HG03280 (cell line): ENCODE measurements at regions not wholly inside any gene's neighbourhood (a gene's known extent, or its start where the extent isn't known, plus 50 kb on each side); places are given as distances from the start of the nearest gene placed in this dataset.

ENCODE experiments used
- ATAC-seq: cut with Tn5 transposase; IDR thresholded peaks from one replicate; pipeline ENCODE4 v1.9.1; 2021; ENCODE audit warnings: mild to moderate bottlenecking, moderate library complexity; ENCODE audit not compliant: unreplicated experiment

DNA sequence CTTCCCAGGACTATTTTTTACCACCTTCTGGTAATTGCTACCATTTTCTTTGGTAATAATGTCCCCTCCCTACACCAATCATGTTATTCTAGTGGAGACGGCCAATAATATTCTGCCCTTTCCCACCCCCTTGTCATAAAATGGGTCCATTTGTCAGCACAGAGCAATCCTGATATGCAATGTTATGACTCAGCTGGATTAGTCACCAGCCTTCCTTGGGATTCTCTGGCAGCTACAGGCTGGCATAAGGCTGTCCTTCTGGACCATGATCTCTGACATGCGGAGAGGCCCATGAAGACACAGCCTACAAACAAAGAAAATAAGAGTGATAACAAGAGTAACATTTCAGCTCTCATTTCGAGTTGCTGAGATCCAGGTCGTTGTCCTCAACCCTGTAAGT lies 222.0 kb upstream of the CPNE8 start:
- no peak for ATAC-seq

DNA sequence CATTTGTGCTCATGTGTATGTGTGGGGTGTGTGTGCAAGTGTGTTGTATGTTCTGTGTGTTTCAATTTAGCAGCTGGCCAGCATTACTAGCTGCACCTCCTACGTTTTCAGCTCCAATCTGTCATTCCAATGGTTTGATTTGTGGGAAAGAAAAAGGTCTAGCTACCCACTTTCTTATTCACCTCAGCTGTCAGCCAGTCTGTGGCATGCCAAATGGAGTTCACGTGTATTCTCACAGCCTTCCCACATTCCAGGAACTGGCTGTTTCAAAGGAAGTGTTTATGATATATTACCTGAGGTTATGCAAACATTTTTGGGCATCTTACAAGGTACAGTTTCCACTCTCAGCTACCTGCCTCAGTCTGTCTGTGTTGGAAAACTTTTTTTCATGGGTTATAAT lies 220.2 kb upstream of the CPNE8 start:
- ATAC-seq = no peak

DNA sequence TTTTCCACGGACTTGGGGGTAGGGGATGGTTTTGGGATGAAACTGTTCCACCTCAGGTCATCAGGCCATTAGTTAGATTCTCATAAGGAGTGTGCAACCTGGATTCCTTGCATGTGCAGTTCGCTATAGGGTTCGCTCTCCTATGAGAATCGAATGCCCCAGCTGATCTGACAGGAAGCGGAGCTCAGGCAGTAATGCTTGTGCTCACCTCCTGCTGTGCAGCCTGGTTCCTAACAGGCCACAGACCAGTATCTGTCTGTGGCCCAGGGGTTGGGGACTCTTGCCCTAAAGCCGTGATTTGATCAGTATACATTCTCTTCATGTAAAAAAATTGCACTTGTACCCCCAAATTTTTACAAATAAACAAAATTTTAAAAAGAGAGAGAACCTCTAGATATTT lies 219.4 kb upstream of the CPNE8 start:
- ATAC-seq = no peak

DNA sequence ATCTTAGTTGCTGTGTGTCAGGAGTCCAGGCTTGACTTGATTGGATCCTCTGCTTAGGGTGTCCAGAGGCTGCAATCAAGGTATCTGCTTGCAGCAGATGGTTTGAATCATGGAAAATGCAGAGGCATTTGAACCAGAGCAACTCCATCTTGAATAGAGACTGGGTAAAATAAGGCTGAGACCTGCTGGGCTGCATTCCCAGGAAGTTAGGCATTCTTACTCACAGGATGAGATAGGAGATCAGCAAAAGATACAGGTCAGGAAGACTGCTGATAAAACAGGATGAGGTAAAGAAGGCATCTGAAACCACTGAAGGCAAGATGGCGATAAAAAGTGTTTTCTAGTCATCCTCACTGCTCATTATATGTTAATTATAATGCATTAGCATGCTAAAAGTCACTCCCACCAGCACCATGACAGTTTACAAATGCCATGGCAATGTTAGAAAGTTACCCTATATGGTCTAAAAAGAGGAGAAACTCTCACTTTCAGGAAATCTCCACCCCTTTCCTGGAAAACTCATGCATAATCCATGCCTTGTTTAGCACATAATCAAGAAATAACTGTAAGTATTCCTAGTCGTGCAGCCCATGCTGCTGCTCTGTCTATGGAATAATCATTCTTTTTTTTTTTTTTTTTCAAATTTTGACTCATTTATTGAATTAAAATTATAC lies 218.3 kb upstream of the CPNE8 start:
- no peak for ATAC-seq

DNA sequence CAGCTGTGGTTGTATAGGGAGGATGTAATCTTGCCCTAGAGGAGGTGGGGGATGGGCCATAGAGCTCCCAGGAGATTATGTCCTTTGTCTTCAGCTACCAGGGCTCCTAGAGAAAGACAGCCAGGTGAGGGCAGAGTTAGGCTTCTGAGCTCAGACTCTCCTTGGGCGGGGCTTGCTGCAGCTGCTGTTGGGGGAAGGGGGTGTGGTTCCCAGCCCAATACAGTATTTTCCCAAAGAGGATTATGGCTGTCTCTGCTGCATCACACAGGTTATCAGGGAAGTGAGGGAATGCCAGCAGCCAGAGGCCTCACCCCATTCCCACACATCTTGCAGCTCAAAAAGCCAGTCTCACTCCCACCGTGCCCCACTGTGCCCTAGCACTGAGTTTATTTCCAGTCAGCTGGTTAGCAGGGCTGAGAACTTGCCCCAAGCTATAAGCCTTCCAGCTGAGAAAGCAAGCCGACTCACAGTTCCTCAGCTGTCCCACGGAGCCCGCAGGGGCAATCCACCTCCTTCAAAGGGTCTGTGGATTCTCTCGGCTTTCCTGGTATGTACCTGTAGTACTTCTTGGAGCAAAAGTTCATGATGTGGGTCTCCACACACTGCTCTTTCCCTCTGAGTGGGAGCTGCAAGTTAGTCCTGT lies 217.3 kb upstream of the CPNE8 start:
- no peak for ATAC-seq

DNA sequence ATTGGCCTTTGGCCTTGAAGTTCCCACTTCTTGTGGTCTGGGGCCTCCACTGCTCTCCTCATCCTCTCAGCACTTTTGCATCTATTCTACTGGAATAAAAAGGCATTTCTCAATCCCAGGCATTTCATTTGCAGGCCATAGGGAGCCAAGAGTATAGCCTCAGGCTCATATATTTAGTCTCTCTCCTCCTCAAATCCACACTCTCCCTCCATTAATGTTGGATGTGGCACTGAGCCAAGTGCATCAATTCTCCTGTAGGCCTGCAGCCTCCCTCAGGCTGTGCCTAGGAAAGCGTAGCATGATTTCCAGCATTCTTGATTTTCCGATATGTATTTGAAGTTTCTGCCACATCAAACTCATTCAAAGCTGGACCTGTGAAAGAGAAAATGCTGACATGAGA lies 211.5 kb upstream of the CPNE8 start:
- no peak for ATAC-seq

DNA sequence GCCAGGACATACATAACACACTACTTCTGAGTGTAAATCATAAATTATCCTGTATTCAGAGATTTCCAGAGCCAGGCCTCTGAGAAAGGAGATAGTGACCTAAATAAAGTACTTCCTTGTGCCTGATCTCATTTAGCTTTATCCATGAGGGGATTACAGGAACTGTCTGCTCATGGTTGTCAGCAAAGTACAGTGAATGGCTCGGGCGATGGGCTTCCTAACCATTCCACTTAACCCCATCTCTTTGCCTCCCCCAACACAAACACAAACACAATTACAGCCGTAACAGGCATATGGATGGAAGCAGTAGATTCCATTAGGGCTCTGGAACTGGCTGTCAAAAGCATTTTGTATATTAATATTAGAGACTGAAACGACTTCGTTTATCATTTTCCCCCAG lies 206.7 kb upstream of the CPNE8 start:
- no peak for ATAC-seq

DNA sequence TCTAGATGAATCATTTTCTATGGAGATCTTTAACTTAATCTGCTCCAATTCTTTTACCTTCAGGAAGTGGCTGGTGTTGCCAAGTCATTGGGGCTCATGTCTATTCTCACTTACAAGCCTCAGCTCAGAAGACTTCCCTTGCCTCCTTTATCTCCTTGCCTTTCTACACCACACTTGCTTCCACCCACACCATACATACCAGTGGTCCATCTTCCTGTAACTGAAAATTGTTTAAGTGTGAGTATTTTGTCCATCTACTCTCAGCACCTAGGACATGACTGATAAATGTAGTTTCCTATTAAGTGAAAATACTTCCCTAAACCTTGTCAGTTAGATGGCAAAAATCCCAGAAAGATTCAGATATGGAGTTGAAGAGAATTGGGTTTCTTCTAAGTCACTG lies 199.7 kb upstream of the CPNE8 start:
- no peak for ATAC-seq

DNA sequence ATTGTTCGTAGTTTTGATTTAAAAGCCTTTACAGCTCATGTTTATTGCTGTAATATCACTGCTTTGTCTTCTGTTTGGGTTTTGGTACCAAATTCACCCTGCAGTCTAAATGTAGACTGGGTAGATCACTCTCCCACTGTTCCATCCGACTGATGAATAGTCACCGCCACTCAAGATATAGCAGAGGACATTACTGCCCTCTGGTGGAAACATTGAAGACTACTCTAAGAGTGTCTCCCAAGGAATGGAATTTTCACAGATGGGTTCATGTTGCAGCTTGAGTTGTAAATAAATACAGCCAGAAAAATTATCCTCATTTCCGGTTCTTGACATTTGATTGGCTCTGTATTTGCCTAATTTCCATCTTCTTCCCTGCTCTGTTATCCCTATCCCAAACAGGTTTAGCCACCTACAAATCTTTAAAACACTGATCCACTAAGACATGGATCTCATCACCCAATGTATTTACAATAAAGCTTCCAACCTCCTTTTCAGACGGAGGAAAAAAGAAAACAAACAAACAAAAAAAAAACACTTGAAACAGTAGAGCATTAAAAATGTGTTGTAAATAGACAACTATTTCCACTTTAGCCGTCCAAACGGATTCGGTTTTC lies 198.3 kb upstream of the CPNE8 start:
- ATAC-seq = peak; percentile 99

DNA sequence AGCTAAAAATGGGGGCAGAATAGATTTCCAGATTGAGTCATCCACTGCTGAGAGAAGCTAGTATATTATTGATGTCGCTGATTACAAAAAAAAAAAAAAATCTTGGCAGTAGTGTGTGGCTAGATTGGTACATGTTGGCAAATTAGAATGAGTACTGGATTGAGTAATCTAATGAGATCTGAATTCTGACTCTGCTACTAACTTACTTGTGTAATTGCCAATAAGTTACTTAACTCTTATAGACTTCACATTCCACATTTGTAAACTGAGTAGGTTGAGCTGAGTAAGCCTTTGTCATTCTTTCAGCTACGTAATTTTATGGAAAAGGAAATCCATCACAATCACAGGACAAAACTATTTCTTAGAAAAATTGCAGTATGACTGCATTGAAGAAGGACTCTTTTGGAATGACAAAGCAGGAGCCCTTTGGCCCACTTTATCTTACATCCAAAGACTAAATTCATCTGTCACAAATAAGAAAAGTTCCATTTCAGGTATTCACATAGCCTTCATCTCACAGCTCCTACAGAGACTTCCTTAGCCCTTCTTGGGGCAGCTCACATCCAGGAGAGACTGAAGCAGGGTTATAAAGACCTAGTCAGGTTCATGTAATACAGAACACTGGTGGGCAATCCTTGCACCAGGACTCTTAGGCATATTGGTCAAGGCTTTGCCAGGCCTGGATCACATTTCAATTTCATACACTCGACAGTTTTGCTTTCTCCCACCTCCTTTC lies 197.3 kb upstream of the CPNE8 start:
- ATAC-seq = no peak

DNA sequence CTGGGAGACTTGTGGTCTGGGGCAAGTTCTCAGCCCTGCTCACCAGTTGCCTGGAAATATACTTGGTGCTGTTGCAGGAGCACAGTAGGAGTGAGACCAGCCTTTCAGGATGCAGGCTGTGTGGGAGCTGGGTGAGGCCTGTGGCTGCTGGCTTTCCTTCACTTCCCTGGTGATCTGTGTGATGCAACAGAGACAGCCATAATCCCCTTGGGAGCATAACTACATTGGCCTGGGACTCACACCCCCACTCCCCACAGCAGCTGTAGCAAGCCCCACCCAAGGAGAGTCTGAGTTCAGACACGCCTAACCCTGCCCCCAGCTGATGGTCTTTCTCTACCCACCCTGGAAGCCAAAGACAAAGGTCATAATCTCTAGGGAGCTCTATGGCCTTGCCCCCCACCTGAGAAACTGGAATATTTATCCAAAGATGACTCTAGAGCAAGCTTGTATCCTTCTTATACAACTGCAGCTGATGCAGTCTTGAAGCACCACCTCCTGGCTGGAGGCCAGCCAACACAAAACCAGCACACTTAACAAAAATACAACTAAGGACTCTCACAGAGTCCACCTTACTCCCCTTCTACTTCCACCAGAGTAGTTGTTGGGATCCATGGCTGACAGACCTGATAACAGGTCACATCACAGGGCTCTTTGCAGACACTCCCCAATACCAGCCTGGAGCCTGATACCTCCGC lies 190.4 kb upstream of the CPNE8 start:
- no peak for ATAC-seq

DNA sequence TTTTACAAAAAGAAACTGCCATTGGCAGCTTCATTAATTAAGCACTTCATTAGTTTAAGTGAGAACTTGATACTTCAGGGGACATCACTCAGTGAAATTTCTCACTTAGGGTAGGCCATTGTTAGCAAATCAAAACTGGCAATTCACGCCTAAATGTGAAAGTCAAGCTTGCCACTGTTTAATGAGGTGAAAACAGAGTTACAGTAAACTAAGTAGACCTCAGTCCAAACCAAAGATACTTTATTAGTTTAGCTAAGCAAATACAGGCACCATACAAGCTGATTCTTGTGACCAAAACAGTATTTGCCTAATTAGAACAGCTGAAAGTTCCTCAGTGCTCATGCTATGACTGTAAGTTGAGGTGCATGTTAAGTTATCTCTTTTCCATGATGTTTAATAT lies 176.5 kb upstream of the CPNE8 start:
- ATAC-seq = no peak

DNA sequence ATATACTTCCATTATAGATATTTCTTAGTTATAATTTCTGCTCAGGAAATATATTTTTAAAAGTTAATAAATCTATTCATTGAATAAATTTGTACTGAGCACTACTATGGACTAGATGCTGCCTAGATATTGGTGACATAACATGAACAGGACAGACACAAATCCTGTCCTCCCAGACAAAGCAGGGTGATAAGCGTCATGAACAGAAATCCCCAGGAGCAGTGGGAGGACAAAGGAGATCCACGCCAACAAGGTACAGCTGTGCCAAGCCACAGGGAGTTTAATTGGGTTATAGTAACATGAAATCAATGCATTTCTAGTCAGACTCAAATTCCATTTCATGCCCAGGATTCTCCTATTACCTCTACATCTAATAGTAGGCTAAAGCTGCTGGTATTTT lies 171.8 kb upstream of the CPNE8 start:
- no peak for ATAC-seq

DNA sequence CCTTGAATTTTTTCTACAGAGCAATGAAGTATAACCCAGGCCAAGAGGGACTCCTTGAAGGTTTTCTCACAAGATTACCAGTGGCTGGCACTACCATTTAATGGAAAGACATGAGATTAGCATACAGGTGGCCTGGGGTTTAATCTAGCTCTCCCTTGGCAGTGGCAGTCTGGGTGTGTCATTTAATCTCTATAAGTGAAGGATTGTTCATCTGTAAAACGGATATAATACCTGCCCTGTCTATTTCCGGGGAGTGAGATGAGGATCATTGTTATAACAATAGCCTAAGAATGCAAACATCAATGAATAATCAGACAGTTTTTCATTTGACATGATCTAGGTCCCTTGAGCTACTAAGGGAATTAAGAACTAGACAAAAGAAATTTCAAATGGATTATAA lies 168.7 kb upstream of the CPNE8 start:
- ATAC-seq = no peak

DNA sequence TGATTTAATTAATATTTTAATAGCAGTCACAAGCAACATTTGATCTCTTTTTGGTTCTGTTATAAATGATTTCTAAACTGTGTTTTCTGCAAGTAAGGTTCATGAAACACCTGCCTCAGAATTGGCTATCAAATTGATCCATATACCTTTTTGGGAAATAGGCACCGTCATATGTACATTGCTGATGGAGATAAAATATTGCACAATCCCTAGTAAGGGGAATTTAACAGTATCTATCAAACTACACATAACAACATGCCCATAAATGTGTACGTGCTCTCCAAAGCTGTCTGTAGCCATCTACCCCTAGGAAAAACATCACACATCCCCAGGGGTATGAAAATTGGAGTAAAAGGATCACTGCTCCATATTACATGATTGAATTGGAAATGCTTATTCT lies 167.3 kb upstream of the CPNE8 start:
- no peak for ATAC-seq

DNA sequence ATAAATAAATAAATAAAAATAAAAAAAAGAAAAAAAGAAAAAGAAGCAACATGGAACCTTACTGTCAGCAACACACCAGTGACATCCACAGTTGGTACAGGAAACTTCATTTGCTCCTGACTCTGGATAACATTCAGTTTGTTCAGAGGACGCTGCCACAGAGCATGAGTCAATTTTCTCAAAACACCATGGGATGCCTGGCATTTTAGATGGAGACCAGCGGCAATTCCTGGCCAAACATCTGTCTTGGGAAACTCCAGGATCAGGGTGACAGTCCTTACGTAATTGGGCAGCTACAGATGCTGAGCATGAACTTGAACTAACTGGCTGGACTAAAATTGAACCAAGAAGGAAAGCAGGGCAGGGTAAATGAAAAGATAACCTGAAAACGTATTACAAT lies 166.2 kb upstream of the CPNE8 start:
- no peak for ATAC-seq

DNA sequence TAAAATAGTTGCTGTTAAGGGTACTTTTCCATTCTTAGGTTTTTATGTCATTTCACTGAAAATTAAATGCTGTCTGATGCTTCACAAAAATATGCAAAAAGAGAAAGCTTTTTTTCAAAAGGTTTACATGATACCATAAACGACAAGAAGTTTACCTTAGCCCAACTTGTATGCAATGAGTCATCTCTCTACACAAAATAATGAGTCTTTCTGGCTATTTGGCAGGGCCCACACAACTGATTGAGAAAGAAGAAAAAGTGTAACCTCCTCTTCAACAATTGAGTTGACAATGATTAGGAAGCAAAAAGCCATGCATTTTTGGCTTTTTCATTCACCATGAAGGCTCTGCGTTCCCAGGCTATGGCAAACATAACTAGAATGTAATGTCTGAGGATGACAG lies 165.4 kb upstream of the CPNE8 start:
- no peak for ATAC-seq

DNA sequence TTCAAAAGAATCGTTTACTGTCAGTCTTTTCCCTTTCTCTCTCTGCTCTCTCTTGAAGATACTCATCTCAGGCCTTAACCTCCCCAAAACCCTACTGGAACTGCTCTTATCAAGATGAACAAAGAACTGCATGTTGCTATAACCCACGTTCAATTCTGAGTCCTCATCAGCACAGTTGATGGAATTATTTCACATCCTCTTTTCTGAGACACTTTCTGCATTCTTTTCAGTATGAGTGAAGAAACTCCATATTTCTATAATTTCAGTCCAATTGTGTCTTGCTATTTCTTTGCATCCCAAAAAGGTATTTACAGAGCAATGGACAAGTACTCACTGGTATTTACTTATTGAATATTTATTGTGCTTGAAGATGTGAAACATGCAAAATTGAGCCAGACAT lies 160.1 kb upstream of the CPNE8 start:
- ATAC-seq = no peak

DNA sequence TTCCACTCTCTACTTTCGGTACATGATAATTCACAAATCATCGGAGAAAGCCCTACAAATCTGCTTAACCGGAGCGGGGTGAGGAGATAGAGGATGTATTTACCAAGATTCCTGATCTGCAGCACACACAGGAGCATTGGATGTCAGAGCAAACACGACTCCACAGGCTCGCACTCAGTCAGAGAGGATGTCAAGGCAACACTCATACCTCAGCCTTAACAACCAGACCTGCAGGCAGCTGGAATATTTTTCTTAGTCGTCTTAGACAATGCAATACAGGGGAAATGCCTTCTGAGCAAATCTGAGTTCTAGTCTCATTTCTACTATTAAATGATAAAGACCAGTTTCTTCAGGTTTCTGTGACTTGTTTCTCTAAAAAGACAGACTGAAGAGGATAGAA lies 159.3 kb upstream of the CPNE8 start:
- ATAC-seq = no peak

DNA sequence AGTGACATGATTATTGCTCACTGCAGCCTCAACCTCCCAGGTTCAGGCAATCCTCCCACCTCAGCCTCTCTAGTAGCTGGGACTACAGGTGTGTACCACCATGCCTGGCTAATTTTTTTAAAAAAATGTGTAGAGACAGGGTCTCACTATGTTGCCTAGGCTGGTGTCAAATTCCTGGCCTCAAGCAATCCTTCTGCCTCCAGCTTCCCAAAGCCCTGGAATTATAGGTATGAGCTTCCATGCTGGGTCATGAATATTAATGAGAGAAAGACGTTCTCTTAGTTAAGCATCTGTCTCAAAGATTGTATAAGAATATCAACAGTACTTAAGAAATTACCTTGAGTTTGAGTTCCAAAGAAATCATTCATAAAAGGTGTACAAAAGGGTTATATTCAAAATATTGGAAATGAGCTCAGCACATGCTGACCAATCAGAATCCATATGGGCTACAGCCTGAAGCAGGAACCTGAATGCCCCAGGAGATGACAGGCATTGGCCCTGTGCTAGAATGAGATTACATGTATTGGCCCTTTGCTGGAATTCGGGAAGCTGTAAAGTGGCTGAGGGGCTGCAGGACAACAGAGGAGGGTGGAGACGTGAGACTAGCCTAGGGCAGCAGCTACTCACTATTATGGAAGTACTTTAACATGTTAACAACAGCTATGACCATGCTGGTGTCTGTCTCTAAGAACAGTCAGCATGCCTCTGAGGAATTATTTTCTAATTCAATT lies 157.0 kb upstream of the CPNE8 start:
- ATAC-seq = no peak

DNA sequence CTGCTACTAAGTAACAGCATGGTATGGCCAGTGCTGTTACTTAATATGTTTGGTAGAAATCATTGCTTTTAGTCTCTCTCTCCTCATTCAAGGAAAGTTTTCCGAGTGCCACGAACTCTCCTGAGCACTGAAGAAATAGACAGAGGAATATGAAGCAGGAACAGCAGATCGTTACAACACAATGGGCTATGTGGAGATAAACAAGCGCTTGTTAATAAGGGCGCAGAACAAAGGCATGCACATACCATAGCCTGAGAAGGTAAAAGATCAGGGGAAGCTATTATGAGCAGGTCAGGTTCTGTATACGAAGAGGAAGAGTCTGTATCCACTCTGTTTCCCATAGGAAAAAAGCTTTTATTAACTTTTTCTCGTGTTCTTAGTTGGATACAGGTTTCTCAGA lies 156.2 kb upstream of the CPNE8 start:
- ATAC-seq = no peak
